Inflammatory macrophage treated with lipopolysaccharide for 4 hours (primary cell): ENCODE measurements at regions not wholly inside any gene's neighbourhood (a gene's known extent, or its start where the extent isn't known, plus 50 kb on each side); places are given as distances from the start of the nearest gene placed in this dataset.

Source experiments
- DNase-seq: peaks from one replicate; pipeline ENCODE4 v3.0.0-alpha.2; 2020

DNA sequence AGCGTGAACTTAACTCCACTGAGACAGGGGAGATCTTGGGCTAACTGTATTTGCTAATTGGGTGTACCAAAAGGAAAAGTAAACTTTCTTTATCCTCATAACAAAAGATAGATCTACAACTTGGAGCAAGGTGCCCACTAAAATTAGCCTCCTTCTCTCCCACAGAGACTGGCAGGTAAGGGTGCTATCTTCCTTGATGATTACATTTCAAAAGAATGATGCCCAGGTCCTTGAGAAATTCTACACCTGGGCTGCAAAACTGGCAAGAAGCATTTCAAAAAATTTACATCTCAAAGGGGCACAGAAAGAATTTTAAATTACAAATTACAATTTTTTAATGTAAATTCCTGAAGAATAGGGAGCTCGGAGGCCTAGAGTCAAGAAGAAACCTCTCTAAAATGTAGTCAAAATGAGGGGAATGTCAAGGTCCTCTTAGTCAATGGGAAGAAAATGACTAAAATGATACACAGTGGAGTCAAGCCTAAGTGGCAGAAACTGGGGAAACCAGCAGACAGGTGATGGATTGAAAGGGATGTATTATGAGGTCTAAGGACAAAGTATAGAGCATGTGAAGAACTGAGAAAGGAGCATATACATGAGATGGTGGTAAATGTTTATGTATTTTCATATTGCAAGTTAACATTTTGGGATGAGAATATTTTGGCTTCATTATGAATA, 348.3 kb upstream of the TUSC1 start:
- no peak for DNase-seq

DNA sequence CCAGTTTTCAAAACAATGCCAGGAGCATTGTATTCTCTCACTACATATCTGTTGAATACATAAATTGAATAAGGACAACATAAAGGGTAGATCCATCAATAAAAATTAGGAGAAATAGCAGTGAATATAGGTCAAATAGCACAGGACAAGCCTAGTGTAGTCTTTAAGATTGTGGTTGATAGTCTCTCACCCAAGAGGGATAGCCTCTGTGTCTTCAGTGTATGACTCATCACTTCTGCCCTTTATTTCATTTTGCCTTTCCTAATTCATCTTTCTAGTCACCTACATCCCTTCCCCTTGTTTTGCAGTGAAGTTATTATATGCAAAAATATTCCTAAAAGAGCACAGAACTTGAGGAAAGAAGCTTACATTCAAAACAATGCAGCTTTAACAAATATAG, 335.0 kb upstream of the TUSC1 start:
- no peak for DNase-seq

DNA sequence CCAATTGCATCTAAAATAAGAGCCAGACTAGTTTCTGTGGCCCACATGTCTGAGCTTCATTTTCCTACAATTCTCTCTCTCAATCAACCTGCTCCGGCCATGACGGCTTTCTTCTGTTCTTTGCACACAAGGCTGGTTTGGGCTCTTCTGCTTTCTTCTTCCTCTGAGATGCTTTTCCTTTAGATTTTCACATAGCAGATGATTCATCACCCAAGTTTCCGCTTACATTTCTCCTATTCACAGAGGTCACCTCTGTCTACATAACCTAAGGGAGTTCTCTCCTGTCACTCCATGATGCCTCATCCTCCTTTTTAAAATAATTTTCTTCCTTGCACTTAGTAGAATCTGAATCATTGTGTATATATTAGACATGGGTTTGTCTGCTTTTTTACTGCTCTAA, 334.6 kb upstream of the TUSC1 start:
- no peak for DNase-seq

DNA sequence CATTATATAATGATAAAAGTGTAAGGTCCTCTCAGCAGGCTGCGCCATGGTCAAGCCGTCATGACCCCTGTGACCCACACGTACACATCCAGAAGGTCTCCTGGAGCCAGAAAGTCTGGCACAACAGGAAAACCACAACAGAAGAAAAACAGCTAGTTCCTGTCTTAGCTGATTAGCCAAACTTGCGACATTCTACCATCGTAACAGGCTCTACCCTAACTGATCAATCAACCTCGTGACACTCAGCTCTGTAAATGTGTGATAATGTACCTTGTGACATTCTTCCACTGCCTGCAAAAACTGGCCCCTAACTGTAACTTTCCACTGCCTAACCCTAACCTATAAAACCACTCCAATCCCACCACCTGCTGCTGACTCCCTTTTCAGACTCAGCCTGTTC, 316.4 kb upstream of the TUSC1 start:
- no peak for DNase-seq

DNA sequence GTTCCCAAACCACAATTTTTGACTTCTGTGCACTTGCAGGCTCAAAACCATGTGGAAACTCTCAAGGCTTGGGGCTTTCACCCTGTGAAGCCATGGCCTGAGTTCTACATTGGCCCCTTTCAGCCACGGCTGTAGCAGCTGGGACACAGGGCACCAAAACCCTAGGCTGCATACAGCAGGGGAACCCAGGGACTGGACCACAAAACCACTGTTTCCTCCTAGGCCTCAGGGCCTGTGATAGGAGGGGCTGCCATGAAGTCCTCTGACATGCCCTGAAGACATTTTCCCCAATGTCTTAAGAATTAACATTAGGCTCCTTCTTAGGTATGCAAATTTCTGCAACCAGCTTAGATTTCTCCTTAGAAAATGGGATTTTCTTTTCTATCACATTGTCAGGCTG, 312.1 kb upstream of the TUSC1 start:
- DNase-seq, result no peak

DNA sequence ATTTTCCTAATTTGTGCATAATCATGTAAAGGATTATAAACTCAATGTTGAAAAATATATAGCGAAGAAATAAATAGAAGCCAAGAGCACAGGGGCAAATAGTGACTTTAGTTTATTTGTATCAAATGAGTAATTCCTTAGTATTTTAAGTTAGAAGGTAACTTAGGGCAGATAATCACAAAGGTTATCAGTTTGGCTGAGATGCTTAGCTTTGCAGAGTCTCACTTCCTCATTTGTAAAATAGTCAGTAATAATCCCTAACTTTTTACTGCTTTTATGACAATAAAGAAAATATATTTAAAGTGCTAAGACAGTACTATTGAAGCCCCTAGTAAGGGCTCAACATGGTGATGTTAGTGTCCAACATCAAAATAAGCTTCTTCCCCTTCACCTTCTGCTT, 297.4 kb upstream of the TUSC1 start:
- DNase-seq, result no peak

DNA sequence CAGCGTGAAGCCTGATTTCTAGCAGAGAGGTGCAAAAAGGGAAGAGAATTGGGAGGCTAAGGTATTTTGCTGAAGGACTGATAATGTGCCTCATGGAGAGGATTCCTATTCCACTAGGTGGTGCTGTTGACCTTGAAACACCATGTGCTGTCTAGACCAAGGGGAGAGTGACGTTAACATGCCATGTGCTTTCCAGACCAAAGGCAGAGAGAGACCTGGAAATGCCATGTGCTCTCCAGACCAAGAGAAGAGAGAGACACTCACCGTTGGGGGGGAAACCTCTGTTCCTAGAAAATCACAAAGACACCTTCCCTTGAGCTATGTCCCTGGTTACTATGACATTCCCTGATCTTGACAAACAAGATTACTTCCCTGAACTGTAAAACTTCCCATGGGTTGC, 286.0 kb upstream of the TUSC1 start:
- peak; percentile 10 for DNase-seq

DNA sequence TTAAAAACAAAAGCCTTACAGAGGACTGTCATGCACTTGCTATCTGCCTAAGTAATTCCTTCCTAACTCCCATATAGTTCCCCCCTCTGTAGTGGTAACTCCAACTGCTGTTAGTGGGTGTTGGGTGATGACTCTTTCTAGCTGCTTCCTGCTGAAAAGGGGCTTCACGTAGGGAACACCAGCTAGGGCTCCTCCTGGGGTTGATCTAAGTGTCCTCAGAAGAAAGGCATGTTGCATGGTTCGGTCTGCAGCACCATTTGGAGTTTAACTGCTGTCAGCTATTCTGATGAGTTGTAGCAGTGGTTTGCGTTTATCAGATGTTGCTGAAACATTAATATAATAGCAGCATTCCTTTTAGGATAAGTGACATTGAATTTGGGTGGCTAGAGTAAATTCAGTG, 281.9 kb upstream of the TUSC1 start:
- no peak for DNase-seq

DNA sequence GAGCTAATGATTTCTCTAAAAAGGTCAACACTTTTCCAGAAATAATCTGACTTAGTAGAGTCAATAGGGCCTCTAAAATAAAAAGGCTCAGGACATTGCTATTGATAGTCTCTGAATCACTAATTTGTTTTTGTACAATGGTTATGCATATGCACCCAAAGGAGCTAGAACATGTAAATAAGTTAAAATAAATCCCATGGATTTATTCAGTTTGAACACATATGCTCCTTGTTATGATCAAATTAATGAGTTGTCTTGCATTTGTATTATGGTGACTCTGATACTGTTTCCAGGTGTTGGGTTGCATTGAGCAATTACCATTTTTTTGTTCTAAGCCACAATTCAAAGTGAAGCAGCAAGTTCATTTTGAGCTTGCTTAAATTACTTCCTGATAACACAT, 276.0 kb upstream of the TUSC1 start:
- no peak for DNase-seq

DNA sequence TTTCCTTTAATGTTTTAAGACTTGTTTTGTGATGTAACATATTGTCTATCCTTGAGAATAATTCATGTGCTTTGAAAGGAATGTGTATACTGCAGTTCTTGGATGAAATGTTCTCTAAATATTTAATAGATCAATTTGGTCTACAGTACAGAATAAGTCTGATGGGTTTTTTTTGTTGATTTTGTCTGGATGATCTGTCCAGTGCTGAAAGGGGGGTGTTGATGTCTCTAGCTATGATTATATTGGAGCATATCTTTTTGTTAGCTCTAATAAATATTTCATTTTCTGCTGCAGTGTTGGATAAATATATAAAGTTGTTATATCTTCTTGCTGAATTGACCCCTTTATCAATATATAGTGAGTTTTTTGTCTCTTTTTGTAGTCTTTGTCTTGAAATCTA, 269.9 kb upstream of the TUSC1 start:
- no peak for DNase-seq

DNA sequence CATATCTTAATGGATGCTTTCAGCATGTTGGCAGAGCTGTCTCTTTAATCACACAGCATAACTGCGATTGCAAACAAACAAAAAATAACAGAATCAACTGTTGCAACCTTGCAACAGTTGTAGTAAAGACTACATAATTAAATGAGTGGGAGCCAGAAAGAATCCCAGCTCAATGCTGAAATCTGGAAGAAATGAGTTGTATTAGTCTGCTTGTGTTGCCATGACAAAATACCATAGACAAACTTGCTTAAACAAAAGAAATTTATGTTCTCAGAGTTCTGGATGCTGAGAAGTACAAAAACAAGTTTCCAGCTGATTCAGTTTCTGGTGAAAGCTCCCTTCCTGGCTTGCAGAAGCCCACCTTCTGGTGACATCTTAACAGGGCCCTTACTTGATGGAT, 260.9 kb upstream of the TUSC1 start:
- no peak for DNase-seq

DNA sequence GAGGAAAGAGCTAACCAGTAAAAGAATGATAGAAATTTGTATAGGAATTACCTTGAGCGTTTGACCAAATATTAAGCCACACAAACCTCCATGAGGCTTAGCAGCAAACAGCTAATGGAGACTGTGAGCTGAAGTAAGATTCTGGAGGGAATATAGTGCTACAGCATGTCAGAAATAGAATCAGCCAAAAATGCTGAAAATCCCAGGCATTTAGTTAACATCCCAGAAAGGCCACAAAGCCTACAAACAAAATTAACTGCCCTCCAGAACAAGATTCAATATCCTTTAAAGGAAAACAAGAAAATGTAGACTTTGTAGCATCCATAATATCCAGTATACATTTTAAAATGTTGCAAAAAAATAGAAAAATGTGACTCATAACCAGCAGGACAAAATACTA, 257.8 kb upstream of the TUSC1 start:
- no peak for DNase-seq

DNA sequence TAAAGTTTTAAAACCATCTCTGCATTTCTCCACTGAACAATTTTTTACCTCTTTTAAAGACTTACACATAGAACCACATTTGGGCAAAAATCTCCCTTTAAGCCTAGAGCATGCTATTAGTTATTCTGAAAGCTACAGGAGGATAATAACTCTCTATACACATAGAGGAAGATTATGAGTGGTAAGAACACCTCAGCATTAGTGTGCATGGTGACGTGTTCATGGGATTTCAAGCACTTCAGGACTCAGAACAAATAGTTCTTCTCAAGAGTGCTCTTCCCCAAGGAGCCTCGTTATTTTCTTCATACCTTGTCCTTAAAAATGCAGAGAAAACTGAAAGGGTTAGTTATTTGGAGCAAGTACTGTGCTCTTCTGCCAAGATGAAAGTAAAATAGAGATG, 256.9 kb upstream of the TUSC1 start:
- no peak for DNase-seq

DNA sequence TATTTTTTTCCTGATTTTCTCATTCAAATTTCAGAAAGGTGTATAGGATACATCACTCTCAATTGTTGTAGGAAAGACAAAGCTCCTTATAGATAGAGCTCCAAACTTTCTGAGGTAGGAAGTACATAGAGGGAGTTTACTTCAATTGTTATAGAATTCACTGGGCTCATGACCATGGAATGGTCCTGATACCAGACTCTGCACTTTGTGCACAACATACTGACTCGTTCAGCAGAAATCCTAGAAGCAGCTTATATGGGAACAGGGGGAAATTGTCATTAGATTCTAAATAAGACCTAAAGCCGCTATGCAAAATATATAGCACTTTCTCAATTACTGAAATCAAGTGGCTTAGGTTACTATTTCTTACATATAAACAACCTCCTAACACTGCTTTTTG, 240.5 kb upstream of the TUSC1 start:
- no peak for DNase-seq

DNA sequence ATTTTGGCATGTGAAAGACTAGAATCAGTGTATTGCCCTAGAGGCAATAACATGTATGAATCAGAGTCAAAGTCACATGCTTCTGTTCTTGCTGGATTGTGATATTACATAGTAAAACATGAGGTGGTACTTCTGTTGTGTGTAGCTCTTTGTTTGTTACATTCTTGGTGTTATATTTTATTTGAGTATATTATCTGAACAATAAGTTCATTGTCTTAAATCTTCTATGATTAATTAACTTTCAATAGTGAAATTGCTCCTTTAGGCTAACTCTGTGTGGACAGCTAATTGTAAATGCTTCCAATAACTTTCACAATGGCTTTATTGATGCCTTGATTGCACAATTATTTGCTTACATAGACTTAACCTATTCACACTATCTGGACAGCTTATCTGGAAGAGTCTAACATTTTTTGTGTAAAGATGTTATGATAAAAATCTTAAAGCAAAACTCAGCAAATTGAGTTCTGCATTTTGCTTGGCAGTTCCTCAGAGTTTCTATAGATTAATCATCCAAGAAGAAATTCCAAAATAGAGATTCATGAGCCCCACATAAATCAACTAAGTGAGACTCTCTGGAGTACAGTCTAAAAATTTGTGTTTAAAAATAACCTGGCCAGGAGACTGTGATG, 239.6 kb upstream of the TUSC1 start:
- DNase-seq, result no peak

DNA sequence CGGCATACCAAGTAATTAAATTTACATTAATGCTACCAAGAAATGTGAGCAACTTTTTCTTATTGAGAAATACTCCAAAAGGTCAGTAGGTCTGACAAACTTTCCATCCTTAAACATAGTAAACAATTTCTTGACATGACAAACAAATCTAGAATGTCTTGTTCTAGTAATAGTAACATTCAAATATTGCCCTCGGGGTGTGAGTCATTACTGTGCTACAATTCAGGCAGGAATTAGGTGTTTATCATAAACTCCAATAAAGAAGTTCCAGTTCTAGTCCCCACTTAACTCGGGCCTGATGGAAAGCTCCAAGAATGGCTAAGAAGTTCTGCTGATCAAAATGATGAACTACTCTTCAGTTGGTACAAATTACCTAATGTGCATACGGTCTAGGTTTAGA, 235.6 kb upstream of the TUSC1 start:
- DNase-seq, result no peak

DNA sequence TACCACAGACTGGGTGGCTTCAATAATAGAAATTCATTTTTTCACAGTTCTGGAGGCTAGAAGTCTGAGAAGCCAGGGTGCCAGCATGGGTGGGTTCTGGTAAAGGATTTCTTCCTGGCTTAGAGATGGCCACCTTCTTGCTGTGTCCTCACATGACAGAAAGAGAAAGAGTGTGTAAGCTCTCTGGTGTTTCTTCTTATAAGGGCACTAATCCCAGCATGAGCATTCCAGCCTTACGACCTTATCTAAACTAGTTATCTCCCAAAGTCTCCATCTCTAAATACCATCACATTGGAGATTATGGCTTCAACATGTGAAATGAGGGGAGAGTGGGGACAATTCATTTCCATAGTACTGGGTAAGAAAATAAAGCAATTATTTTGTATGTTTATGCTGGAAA, 226.5 kb upstream of the TUSC1 start:
- no peak for DNase-seq

DNA sequence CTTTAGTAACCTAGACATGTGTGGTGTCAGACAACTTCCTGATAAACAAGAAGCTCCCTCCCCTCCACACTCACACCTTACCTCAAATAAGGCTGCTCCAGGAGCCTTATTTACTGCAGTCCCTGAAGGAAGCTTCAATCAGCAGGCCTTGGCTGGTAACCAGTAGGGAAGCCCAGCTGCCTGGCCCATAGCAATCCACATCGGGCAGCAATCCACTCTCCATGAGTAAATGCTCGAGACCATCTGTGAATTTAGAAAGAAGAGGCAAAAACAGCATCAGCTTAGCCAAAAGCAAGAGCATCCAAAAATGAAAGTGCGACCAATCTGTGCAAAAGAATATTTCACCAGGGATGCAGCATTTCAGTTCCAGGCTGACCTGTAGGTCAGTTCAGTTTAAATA, 213.3 kb upstream of the TUSC1 start:
- DNase-seq, result no peak

DNA sequence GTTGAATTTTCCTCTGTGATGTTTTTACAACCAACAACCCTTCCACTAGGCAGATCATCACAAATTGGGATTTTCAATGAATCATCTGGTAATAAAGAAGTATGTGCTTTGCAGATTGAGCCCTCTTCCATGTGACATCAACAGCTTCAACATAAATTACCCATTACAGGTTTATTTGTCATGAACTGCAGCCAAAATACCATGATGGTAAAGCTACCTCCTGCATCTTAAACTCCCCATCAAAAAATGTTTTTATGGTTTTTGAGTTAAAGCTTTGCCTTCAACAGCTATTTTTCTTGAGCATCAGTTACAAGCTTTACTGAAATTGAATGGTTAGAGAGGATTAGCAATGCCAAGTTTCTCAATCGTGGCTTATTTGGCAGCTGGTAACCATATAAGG, 211.4 kb upstream of the TUSC1 start:
- DNase-seq, result no peak

DNA sequence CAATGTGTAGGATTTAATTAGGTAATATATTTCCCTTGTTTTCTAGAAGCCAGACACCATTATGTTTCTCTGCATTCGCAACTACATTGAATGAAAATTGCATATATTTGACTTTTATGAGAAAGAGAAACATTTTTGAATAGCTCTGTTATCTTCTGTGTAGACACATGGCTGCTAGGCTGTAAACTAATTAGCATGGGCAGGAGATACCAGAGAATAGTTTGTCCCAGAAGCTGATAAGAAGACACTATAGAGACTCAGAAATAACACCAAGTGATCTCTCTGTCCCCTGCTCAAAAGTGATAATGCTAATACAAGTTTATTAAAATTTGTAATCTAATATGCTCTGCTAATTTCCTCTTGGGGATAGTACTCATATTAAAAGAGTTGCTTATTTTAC, 198.0 kb upstream of the TUSC1 start:
- no peak for DNase-seq

DNA sequence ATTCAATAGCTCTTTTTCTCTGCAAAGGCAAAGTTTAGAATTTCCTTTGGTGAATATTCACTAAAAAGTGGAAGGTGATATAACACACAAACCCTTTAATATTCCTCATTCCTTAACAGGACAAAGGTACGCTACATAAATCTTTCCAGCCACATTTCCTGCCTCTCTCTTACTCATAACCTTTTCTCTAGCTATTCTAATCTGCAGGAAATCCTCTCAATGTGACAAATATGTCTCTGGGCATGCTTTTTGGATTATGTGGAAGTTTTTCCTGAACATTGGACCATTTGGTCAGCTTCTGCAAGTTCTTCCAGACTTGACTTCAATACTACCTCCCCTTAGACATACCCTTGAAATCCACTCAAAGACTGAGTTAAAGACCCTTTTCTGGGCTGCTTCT, 186.3 kb upstream of the TUSC1 start:
- no peak for DNase-seq

DNA sequence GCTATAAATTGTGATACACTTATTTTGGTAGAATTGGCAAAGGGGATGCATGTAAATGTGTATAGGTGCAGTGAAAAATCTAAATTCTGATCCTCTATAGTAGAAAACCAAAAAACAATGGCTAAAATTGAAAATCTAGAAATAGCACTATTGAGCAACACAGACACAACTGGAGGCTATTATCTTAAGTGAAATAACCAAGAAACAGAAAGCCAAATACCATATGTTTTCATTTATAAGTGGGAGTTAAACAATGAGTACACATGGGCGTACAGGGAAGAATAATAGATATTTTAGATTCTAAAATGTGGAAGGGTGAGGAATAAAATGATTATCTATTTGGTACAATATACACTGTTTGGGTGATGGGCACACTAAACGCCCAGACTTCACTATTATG, 183.2 kb upstream of the TUSC1 start:
- DNase-seq, result no peak

DNA sequence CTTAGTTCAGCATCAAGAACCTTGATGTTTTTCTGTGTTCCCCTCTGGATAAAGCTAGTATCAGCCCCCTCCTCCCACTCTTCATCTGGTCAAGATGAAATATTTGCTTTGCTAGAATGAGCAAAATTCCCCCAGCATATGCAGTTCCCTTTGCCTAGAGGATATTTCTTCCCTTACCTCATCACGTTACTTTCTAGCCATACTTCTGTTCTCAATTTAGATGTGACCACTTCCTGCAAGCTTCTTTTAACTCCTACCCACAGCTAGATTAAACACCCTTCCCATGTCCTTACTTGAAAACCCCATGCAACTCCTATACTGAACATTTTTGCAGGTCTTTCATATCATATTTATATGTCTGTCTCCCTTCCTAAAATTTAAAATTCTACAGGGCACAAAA, 178.9 kb upstream of the TUSC1 start:
- no peak for DNase-seq

DNA sequence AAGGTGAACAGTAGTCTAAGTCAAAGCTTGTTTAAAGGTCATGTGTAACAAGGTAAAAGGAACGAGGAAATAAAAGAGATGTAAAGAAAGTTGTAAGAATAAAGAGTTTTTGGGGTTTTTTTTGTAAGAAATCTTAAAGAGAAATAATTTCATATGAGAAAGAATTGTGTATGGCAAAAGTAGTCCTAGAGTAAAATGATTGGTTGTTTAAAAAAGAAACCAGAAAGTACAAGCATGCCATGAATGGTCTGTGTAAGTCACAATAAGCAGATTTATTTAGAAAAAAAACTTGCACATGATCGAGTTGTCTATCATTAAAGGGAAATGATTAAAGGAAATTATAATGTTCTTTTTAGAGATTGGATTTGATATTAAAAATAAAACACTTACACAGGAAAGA, 172.6 kb upstream of the TUSC1 start:
- no peak for DNase-seq

DNA sequence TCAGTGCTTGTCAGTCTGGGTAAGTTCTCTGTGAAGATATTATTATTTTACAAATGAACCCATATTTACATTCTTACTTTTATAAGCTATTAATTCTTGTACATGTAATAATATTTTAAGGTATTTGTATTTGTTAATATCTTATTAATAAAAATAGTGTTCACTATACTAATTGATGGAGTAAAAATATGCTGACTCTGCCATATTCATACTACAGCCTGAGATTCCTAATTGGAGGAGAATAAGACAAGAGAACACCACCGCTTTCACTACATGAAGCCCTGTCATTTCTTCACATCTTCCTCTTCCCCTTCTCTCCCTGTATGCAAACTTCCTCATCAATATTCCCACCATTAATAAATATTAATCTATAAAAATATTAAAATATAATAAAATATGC, 167.6 kb upstream of the TUSC1 start:
- DNase-seq, result no peak
